ENCODE measurements at regions not wholly inside any gene's neighbourhood (a gene's known extent, or its start where the extent isn't known, plus 50 kb on each side); places are given as distances from the start of the nearest gene placed in this dataset.
"Not testable (repeated sequence)": the region's sequence is repeated elsewhere in the genome, so short reads cannot be mapped to it uniquely, and the experiment has no call there.

DNA sequence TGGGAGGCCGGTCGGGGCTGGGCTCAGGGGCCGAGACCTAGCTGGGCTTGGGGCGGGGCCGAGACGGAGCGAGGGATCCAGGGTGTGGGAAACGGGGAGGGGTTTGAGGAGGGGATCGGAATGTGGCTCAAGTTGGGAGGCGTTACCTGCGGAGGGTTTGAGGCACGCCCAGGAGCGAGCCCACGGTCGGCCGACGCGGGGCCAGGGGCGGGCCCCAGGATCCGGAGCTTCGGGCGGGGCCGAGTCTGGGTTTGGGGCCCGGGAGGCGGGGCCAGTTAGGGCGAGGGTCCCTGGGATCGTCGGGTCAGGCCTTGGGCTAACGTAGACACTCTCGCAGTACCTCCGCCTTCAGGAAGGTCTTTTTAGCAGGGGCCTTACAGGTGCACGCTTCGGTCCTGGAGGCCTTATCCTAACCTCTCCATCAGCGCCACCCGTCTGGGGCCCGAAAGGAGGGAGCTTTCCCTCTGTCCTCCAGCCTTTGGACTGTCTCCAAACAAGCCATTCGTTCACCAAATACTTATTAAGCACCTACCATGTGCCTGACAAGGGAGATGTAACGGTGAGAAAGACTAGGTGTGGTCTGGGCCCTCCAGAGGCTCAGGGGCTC is 228.2 kb upstream of the FRG2C start:
- TF ChIP-seq, protein P1, sequence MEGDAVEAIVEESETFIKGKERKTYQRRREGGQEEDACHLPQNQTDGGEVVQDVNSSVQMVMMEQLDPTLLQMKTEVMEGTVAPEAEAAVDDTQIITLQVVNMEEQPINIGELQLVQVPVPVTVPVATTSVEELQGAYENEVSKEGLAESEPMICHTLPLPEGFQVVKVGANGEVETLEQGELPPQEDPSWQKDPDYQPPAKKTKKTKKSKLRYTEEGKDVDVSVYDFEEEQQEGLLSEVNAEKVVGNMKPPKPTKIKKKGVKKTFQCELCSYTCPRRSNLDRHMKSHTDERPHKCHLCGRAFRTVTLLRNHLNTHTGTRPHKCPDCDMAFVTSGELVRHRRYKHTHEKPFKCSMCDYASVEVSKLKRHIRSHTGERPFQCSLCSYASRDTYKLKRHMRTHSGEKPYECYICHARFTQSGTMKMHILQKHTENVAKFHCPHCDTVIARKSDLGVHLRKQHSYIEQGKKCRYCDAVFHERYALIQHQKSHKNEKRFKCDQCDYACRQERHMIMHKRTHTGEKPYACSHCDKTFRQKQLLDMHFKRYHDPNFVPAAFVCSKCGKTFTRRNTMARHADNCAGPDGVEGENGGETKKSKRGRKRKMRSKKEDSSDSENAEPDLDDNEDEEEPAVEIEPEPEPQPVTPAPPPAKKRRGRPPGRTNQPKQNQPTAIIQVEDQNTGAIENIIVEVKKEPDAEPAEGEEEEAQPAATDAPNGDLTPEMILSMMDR (IDR thresholded peaks at IDR 0.05), result not testable (repeated sequence)
- TF ChIP-seq EZH2 (IDR thresholded peaks at IDR 0.05; ENCODE audit: borderline replicate concordance, insufficient read depth, low read depth, low read length, poor library complexity, severe bottlenecking), result not testable (repeated sequence)
